IMR-90 (cell line): ENCODE measurements at regions not wholly inside any gene's neighbourhood (a gene's known extent, or its start where the extent isn't known, plus 50 kb on each side); places are given as distances from the start of the nearest gene placed in this dataset.

Experiments used
- ATAC-seq: fragments of 200-7000 bp; cut with Tn5 transposase; 2 replicates; pipeline ENCODE4 v1.9.1; 2020; ENCODE audit warnings: low read depth, mild to moderate bottlenecking, moderate library complexity
- BruUV-seq: library from RNA; stranded (reverse); fragments of 400-500 nt; replicated peaks from 2 replicates; lab custom pipeline; 2021; lab: Mats Ljungman, UMichigan
- CTCF ChIA-PET: fragments of 300-600 bp; formaldehyde crosslinking; extraction: SDS; loops from one replicate; lab custom pipeline; 2021; ENCODE audit warnings: antibody characterized with exemption; lab: Yijun Ruan, JAX
- POLR2A ChIA-PET: fragments of 300-600 bp; sonication (Branson Sonifier 250); formaldehyde crosslinking; loops from one replicate; lab custom pipeline; 2022; ENCODE audit warnings: antibody characterized with exemption; ENCODE audit not compliant: unreplicated experiment; lab: Charles Lee
- DNase-seq: peaks from one replicate; pipeline ENCODE4 v3.0.0; 2013
- H2AFZ ChIP-seq: replicated peaks from 2 replicates; pipeline ENCODE3; 2013; ENCODE audit warnings: low read length, mild to moderate bottlenecking; ENCODE audit not compliant: poor library complexity
- H2AK5ac ChIP-seq: 2 replicates; pipeline ENCODE4 v1.6.1; 2013; ENCODE audit warnings: low read depth, low read length, inconsistent platforms
- H2AK9ac ChIP-seq: replicated peaks from 2 replicates; pipeline ENCODE3; 2013; ENCODE audit warnings: mild to moderate bottlenecking, low read depth, low read length, moderate library complexity; ENCODE audit not compliant: poor library complexity
- H2BK120ac ChIP-seq: 2 replicates; pipeline ENCODE4 v1.6.1; 2013; ENCODE audit warnings: low read depth, low read length, inconsistent platforms
- H2BK15ac ChIP-seq: 3 replicates; pipeline ENCODE4 v1.6.1; 2013; ENCODE audit warnings: low read depth, low read length, inconsistent platforms
- H2BK20ac ChIP-seq: 2 replicates; pipeline ENCODE4 v1.6.1; 2013; ENCODE audit warnings: low read depth, mild to moderate bottlenecking, inconsistent platforms, low read length, moderate library complexity
- H2BK5ac ChIP-seq: 2 replicates; pipeline ENCODE4 v1.6.1; 2013; ENCODE audit warnings: mild to moderate bottlenecking, low read depth, low read length, inconsistent platforms; ENCODE audit not compliant: poor library complexity, severe bottlenecking
- H3K14ac ChIP-seq: replicated peaks from 2 replicates; pipeline ENCODE4 v1.6.1; 2013; ENCODE audit warnings: low read depth, low read length, inconsistent platforms
- H3K18ac ChIP-seq: 2 replicates; pipeline ENCODE4 v1.6.1; 2013; ENCODE audit warnings: low read depth, low read length, control low read depth
- H3K23ac ChIP-seq: 2 replicates; pipeline ENCODE4 v1.6.1; 2013; ENCODE audit warnings: low read depth, low read length, inconsistent platforms
- H3K27ac ChIP-seq: 2 replicates; pipeline ENCODE4 v1.5.1; 2013; ENCODE audit warnings: mild to moderate bottlenecking, control low read depth, low read length; ENCODE audit not compliant: insufficient read depth
- H3K27me3 ChIP-seq: 2 replicates; pipeline ENCODE4 v1.6.1; 2013; ENCODE audit warnings: low read length; ENCODE audit not compliant: control insufficient read depth, insufficient read depth
- H3K36me3 ChIP-seq: 2 replicates; pipeline ENCODE4 v1.6.1; 2013; ENCODE audit warnings: low read length, mixed read lengths; ENCODE audit not compliant: control insufficient read depth, insufficient read depth
- H3K4ac ChIP-seq: 2 replicates; pipeline ENCODE4 v1.6.1; 2013; ENCODE audit warnings: low read depth, low read length, inconsistent platforms
- H3K4me1 ChIP-seq: 2 replicates; pipeline ENCODE4 v1.6.1; 2013; ENCODE audit warnings: low read length, mixed read lengths; ENCODE audit not compliant: control insufficient read depth, insufficient read depth
- H3K4me2 ChIP-seq: 2 replicates; pipeline ENCODE4 v1.6.1; 2013; ENCODE audit warnings: low read depth, mild to moderate bottlenecking, control low read depth, low read length, moderate library complexity
- H3K4me3 ChIP-seq: 2 replicates; pipeline ENCODE4 v1.5.1; 2013; ENCODE audit warnings: low read depth, mild to moderate bottlenecking, control low read depth, low read length, moderate library complexity; ENCODE audit not compliant: insufficient read depth
- H3K56ac ChIP-seq: 2 replicates; pipeline ENCODE4 v1.6.1; 2013; ENCODE audit warnings: low read length, inconsistent platforms; ENCODE audit not compliant: insufficient read depth; ENCODE audit errors: extremely low read depth
- H3K79me1 ChIP-seq, 2 experiments: 2 replicates each; pipeline ENCODE4 v1.6.1; 2013; ENCODE audit warnings: low read length in 2 of 2, inconsistent platforms in 1 of 2, low read depth in 1 of 2
- H3K9ac ChIP-seq: 2 replicates; pipeline ENCODE4 v1.6.1; 2013; ENCODE audit warnings: low read depth, low read length, control low read depth
- H3K9me1 ChIP-seq: 2 replicates; pipeline ENCODE4 v1.6.1; 2013; ENCODE audit warnings: low read length, inconsistent platforms; ENCODE audit not compliant: insufficient read depth
- H3K9me3 ChIP-seq: 2 replicates; pipeline ENCODE4 v1.6.1; 2013; ENCODE audit warnings: low read length; ENCODE audit not compliant: control insufficient read depth, insufficient read depth
- H4K20me1 ChIP-seq: 2 replicates; pipeline ENCODE4 v1.6.1; 2013; ENCODE audit warnings: low read length, inconsistent platforms; ENCODE audit not compliant: insufficient read depth
- H4K5ac ChIP-seq: 2 replicates; pipeline ENCODE4 v1.6.1; 2013; ENCODE audit warnings: mild to moderate bottlenecking, low read depth, low read length, control low read depth
- H4K8ac ChIP-seq, 2 experiments: 2 replicates each; pipeline ENCODE4 v1.6.1; 2013; ENCODE audit warnings: low read depth in 2 of 2, low read length in 2 of 2, control low read depth in 1 of 2, inconsistent platforms in 1 of 2
- H4K91ac ChIP-seq: 2 replicates; pipeline ENCODE4 v1.6.1; 2013; ENCODE audit warnings: low read depth, low read length, inconsistent platforms; ENCODE audit not compliant: insufficient read depth
- BHLHE40 ChIP-seq: fragments of 150-350 bp; IDR thresholded peaks from 2 replicates; pipeline ENCODE4 v1.6.1; 2016; ENCODE audit warnings: mild to moderate bottlenecking, low read depth, low read length
- CEBPB ChIP-seq: IDR thresholded peaks from 2 replicates; pipeline ENCODE4 v1.6.1; 2012; ENCODE audit warnings: low read depth, low read length, improper control_type of control experiment
- CHD1 ChIP-seq: IDR thresholded peaks from 2 replicates; pipeline ENCODE4 v1.6.1; 2012; ENCODE audit warnings: low read depth, low read length, improper control_type of control experiment
- CTCF ChIP-seq: conservative IDR thresholded peaks from 2 replicates; pipeline ENCODE4 v1.5.1; 2012; ENCODE audit warnings: mild to moderate bottlenecking, low read depth, low read length, improper control_type of control experiment
- ELK1 ChIP-seq: fragments of 150-350 bp; IDR thresholded peaks from 2 replicates; pipeline ENCODE4 v1.6.1; 2016; ENCODE audit warnings: low read depth, mild to moderate bottlenecking, low read length, moderate library complexity, borderline replicate concordance
- FOS ChIP-seq: fragments of 150-350 bp; IDR thresholded peaks from 2 replicates; pipeline ENCODE4 v1.6.1; 2016; ENCODE audit warnings: low read depth, low read length
- MAFK ChIP-seq: IDR thresholded peaks from 2 replicates; pipeline ENCODE4 v1.6.1; 2012; ENCODE audit warnings: low read depth, low read length, improper control_type of control experiment
- MAZ ChIP-seq: IDR thresholded peaks from 2 replicates; pipeline ENCODE4 v1.6.1; 2012; ENCODE audit warnings: low read depth, mild to moderate bottlenecking, low read length, improper control_type of control experiment, moderate library complexity, borderline replicate concordance
- MXI1 ChIP-seq: IDR thresholded peaks from 2 replicates; pipeline ENCODE4 v1.6.1; 2012; ENCODE audit warnings: low read depth, mild to moderate bottlenecking, low read length, moderate library complexity, borderline replicate concordance
- NFE2L2 ChIP-seq: fragments of 150-350 bp; IDR thresholded peaks from 2 replicates; pipeline ENCODE4 v1.6.1; 2016; ENCODE audit warnings: low read depth, mild to moderate bottlenecking, low read length
- POLR2A ChIP-seq: IDR thresholded peaks from 2 replicates; pipeline ENCODE4 v1.6.1; 2012; ENCODE audit warnings: mild to moderate bottlenecking, low read depth, low read length
- RAD21 ChIP-seq: IDR thresholded peaks from 2 replicates; pipeline ENCODE4 v1.6.1; 2012; ENCODE audit warnings: low read length, improper control_type of control experiment
- RCOR1 ChIP-seq: IDR thresholded peaks from 2 replicates; pipeline ENCODE4 v1.6.1; 2012; ENCODE audit warnings: mild to moderate bottlenecking, low read length, improper control_type of control experiment; ENCODE audit not compliant: insufficient replicate concordance
- RFX5 ChIP-seq: IDR thresholded peaks from 2 replicates; pipeline ENCODE4 v1.8.0; 2012; ENCODE audit warnings: low read depth, mild to moderate bottlenecking, low read length, moderate library complexity
- SMC3 ChIP-seq: fragments of 150-350 bp; IDR thresholded peaks from 2 replicates; pipeline ENCODE4 v1.6.1; 2016; ENCODE audit warnings: low read depth, mild to moderate bottlenecking, antibody characterized with exemption, low read length, moderate library complexity
- USF2 ChIP-seq: fragments of 150-350 bp; IDR thresholded peaks from 2 replicates; pipeline ENCODE4 v1.6.1; 2017; ENCODE audit warnings: mild to moderate bottlenecking, antibody characterized with exemption, low read length, low read depth
- WGBS, 2 experiments: methylation state at CpG; one replicate each; pipeline versions ENCODE4 v1.1.5 to v1.1.7; 2013; ENCODE audit warnings: missing lambda C conversion rate in 2 of 2; ENCODE audit not compliant: insufficient read length in 1 of 2; ENCODE audit errors: extremely low coverage in 2 of 2; 5-methylcytosine and 5-hydroxymethylcytosine counted together
- dilution Hi-C: fragments of 300-500 bp; cut with HindIII; formaldehyde crosslinking; loops from one replicate; pipeline ENCODE4 v1.14.3; 2018; ENCODE audit warnings: low sequenced_read_pairs; ENCODE audit not compliant: unreplicated experiment
- in situ Hi-C: fragments of 300-500 bp; cut with MboI; formaldehyde crosslinking; loops from 3 replicates; pipeline ENCODE4 v1.14.3; 2019; ENCODE audit warnings: low sequenced_read_pairs, inconsistent platforms, mixed read lengths
- intact Hi-C: fragments of 100-400 bp; cut with micrococcal nuclease; formaldehyde crosslinking; loops from 2 replicates; pipeline ENCODE4 v1.10.0; 2022

- H4K8ac ChIP-seq, result no peak overlapping the region
- no peak overlapping the region for H3K9ac ChIP-seq
- DNase-seq (no peak), ATAC-seq (no peak)
- CTCF ChIA-PET, result no interaction called here
- H4K91ac ChIP-seq, result no peak overlapping the region
- H3K23ac ChIP-seq, result no peak overlapping the region
- no peak overlapping the region for H3K4me3 ChIP-seq
- H3K4me1 ChIP-seq, result no peaks in the 10 kb centered on the region
- no peaks in the 10 kb centered on the region for H3K9me1 ChIP-seq
- H3K14ac ChIP-seq, result no peak overlapping the region
- POLR2A ChIA-PET, result no interaction called here
- no peaks in the 10 kb centered on the region for H3K79me1 ChIP-seq
- BruUV-seq, result no TSS peak
- H3K18ac ChIP-seq, result no peak overlapping the region
- H2BK15ac ChIP-seq, result no peak overlapping the region
- no peaks in the 10 kb centered on the region for H3K36me3 ChIP-seq
- no peaks in the 10 kb centered on the region for H4K20me1 ChIP-seq
- no CpG with 5 or more reads among the region's 4 CpGs for WGBS, 2 experiments
- no peak overlapping the region for H2AFZ ChIP-seq
- no peak overlapping the region for H3K27ac ChIP-seq
- H2BK120ac ChIP-seq, result no peak overlapping the region
- dilution Hi-C loops (no loop called here), in situ Hi-C loops (no loop called here), intact Hi-C loops (no loop called here)
- no peak overlapping the region for H2AK5ac ChIP-seq
- no peak overlapping the region for H2BK5ac ChIP-seq
- H3K4me2 ChIP-seq, result no peak overlapping the region
- no peaks in the 10 kb centered on the region for H3K27me3 ChIP-seq
- TF ChIP-seq CHD1, result no peak
- no peak for TF ChIP-seq POLR2A
- TF ChIP-seq MAFK, result no peak
- TF ChIP-seq RCOR1, result no peak
- no peak for TF ChIP-seq MXI1
- TF ChIP-seq CEBPB, result no peak
- no peak for TF ChIP-seq BHLHE40
- no peak for TF ChIP-seq MAZ
- no peak for TF ChIP-seq FOS
- TF ChIP-seq NFE2L2, result no peak
- no peak for TF ChIP-seq RFX5
- no peak for TF ChIP-seq RAD21
- TF ChIP-seq USF2, result no peak
- no peak for TF ChIP-seq SMC3
- TF ChIP-seq ELK1, result no peak
- no peak for TF ChIP-seq CTCF
- H4K5ac ChIP-seq, result no peak overlapping the region
- H2BK20ac ChIP-seq, result no peak overlapping the region
- H3K4ac ChIP-seq, result no peak overlapping the region
- no peak overlapping the region for H2AK9ac ChIP-seq
- no peak overlapping the region for H3K56ac ChIP-seq
- H3K9me3 ChIP-seq, result no peaks in the 10 kb centered on the region
Measured at GRCh38 chr12:92416385-92416812, 270.8 kb upstream of the BTG1 start.
